BJ (cell line): ENCODE measurements at regions not wholly inside any gene's neighbourhood (a gene's known extent, or its start where the extent isn't known, plus 50 kb on each side); places are given as distances from the start of the nearest gene placed in this dataset.

Source experiments
- CTCF ChIA-PET: fragments of 350-600 bp; formaldehyde crosslinking; extraction: SDS; loops from one replicate; lab custom pipeline; 2021; ENCODE audit warnings: antibody characterized with exemption, inconsistent platforms; lab: Yijun Ruan, JAX
- POLR2A ChIA-PET: fragments of 300-600 bp; sonication (Branson Sonifier 250); formaldehyde crosslinking; extraction: SDS; loops from one replicate; lab custom pipeline; 2021; ENCODE audit warnings: antibody characterized with exemption; lab: Charles Lee
- DNase-seq: peaks from one replicate; pipeline ENCODE4 v3.0.0-alpha.2; 2011; ENCODE audit warnings: low read depth
- H3K27me3 ChIP-seq: 2 replicates; pipeline ENCODE4 v1.6.0; 2011; ENCODE audit warnings: low read length; ENCODE audit not compliant: control insufficient read depth, insufficient read depth
- H3K36me3 ChIP-seq: 2 replicates; pipeline ENCODE4 v1.5.1; 2011; ENCODE audit warnings: low read length; ENCODE audit not compliant: control insufficient read depth, insufficient read depth
- H3K4me3 ChIP-seq: 2 replicates; pipeline ENCODE4 v1.5.1; 2011; ENCODE audit warnings: low read depth, mild to moderate bottlenecking, control low read depth, low read length
- CTCF ChIP-seq: IDR thresholded peaks from 2 replicates; pipeline ENCODE4 v1.5.1; 2011; ENCODE audit warnings: low read depth, mild to moderate bottlenecking, control low read depth, inconsistent platforms, low read length, moderate library complexity; ENCODE audit not compliant: insufficient read depth

- H3K36me3 ChIP-seq = no peaks in the 10 kb centered on the region
- no peak for TF ChIP-seq CTCF
- no peaks in the 10 kb centered on the region for H3K27me3 ChIP-seq
- H3K4me3 ChIP-seq = no peak overlapping the region
- no peak for DNase-seq
- CTCF ChIA-PET = no interaction called here
- POLR2A ChIA-PET = no interaction called here
Measured at GRCh38 chr4:18480342-18480741, 458.8 kb upstream of the LCORL start.

GRCh38 chr4:18479825-18480224 is 458.3 kb upstream of the LCORL start:
- POLR2A ChIA-PET = no interaction called here
- no peak for DNase-seq
- Histone ChIP-seq H3K27me3 (no peaks in the 10 kb centered on the region), H3K4me3 (no peak overlapping the region), H3K36me3 (no peaks in the 10 kb centered on the region)
- TF ChIP-seq CTCF = no peak
- CTCF ChIA-PET = no interaction called here

GRCh38 chr4:18463987-18464559 is 442.5 kb upstream of the LCORL start:
- CTCF ChIA-PET = no interaction called here
- POLR2A ChIA-PET = no interaction called here
- TF ChIP-seq CTCF = no peak
- Histone ChIP-seq H3K4me3 (no peak overlapping the region), H3K36me3 (no peaks in the 10 kb centered on the region), H3K27me3 (no peaks in the 10 kb centered on the region)
- no peak for DNase-seq

- H3K4me3 ChIP-seq = no peak overlapping the region
- no peak for DNase-seq
- no peaks in the 10 kb centered on the region for H3K27me3 ChIP-seq
- no peaks in the 10 kb centered on the region for H3K36me3 ChIP-seq
- CTCF ChIA-PET = no interaction called here
- TF ChIP-seq CTCF = no peak
- POLR2A ChIA-PET = no interaction called here
Measured at GRCh38 chr4:18458465-18458864, 436.9 kb upstream of the LCORL start.

- no peak for DNase-seq
- no peak overlapping the region for H3K4me3 ChIP-seq
- no peaks in the 10 kb centered on the region for H3K36me3 ChIP-seq
- TF ChIP-seq CTCF = no peak
- H3K27me3 ChIP-seq = no peaks in the 10 kb centered on the region
- ChIA-PET CTCF (no interaction called here), POLR2A (no interaction called here)
Measured at GRCh38 chr4:18454349-18454748, 432.8 kb upstream of the LCORL start.
